WTC11 (cell line): ENCODE measurements at regions not wholly inside any gene's neighbourhood (a gene's known extent, or its start where the extent isn't known, plus 50 kb on each side); places are given as distances from the start of the nearest gene placed in this dataset.

Experiments
- ATAC-seq: fragments of 200-7000 bp; cut with Tn5 transposase; 2 replicates; pipeline ENCODE4 v1.10.0; 2021; ENCODE audit warnings: mild to moderate bottlenecking, moderate library complexity
- CTCF ChIA-PET: fragments of 300-600 bp; sonication (Branson Sonifier 250); formaldehyde crosslinking; loops from one replicate; lab custom pipeline; 2021; ENCODE audit warnings: antibody characterized with exemption; lab: Charles Lee
- POLR2A ChIA-PET: fragments of 350-600 bp; sonication (Branson Sonifier 250); formaldehyde crosslinking; loops from one replicate; lab custom pipeline; 2021; ENCODE audit warnings: antibody characterized with exemption; lab: Charles Lee
- DNase-seq: peaks from one replicate; pipeline ENCODE4 v3.0.0; 2021; ENCODE audit warnings: low spot score
- H3K27ac Mint-ChIP-seq: 2 replicates; pipeline ENCODE4 v1.8.0; 2021; ENCODE audit warnings: mixed read lengths
- H3K27me3 Mint-ChIP-seq: 2 replicates; pipeline ENCODE4 v1.8.0; 2021; ENCODE audit warnings: low read depth, mild to moderate bottlenecking, moderate library complexity, mixed read lengths
- H3K36me3 Mint-ChIP-seq: 2 replicates; pipeline ENCODE4 v1.8.0; 2021; ENCODE audit warnings: mixed read lengths
- H3K4me1 Mint-ChIP-seq: 2 replicates; pipeline ENCODE4 v1.8.0; 2022; ENCODE audit warnings: mixed read lengths
- H3K4me3 Mint-ChIP-seq: 2 replicates; pipeline ENCODE4 v1.8.0; 2021; ENCODE audit warnings: mild to moderate bottlenecking, moderate library complexity, mixed read lengths
- H3K9me3 Mint-ChIP-seq: 2 replicates; pipeline ENCODE4 v1.8.0; 2021; ENCODE audit warnings: mixed read lengths
- CBFB ChIP-seq: sonication (generic); formaldehyde crosslinking; IDR thresholded peaks from 2 replicates; pipeline ENCODE4 v1.8.1; 2022; ENCODE audit warnings: mild to moderate bottlenecking, low read depth, missing genetic modification reagents
- CDX4 ChIP-seq: fragments of 250-450 bp; sonication (Bioruptor Pico); IDR thresholded peaks from 2 replicates; pipeline ENCODE4 v1.9.0; 2021; ENCODE audit warnings: moderate library complexity, mild to moderate bottlenecking, inconsistent platforms, borderline replicate concordance
- CREM ChIP-seq: sonication (generic); formaldehyde crosslinking; IDR thresholded peaks from 2 replicates; pipeline ENCODE4 v1.8.1; 2022; ENCODE audit warnings: mild to moderate bottlenecking, missing genetic modification reagents, moderate library complexity
- ESRRA ChIP-seq: sonication (generic); formaldehyde crosslinking; IDR thresholded peaks from 2 replicates; pipeline ENCODE4 v1.8.1; 2022; ENCODE audit warnings: mild to moderate bottlenecking, missing genetic modification reagents, borderline replicate concordance
- FOXP4 ChIP-seq: sonication (generic); formaldehyde crosslinking; IDR thresholded peaks from 2 replicates; pipeline ENCODE4 v1.8.0; 2022; ENCODE audit warnings: mild to moderate bottlenecking, missing genetic modification reagents
- IRF1 ChIP-seq: sonication (generic); formaldehyde crosslinking; IDR thresholded peaks from 2 replicates; pipeline ENCODE4 v1.8.0; 2023; ENCODE audit warnings: missing genetic modification reagents
- JAZF1 ChIP-seq: fragments of 250-450 bp; sonication (Bioruptor Pico); IDR thresholded peaks from 2 replicates; pipeline ENCODE4 v1.9.0; 2021; ENCODE audit warnings: moderate library complexity, mild to moderate bottlenecking, inconsistent platforms
- MAX ChIP-seq: sonication (generic); formaldehyde crosslinking; IDR thresholded peaks from 2 replicates; pipeline ENCODE4 v1.8.0; 2022; ENCODE audit warnings: mild to moderate bottlenecking, missing genetic modification reagents
- MXD4 ChIP-seq: fragments of 250-450 bp; sonication (Bioruptor Pico); IDR thresholded peaks from 2 replicates; pipeline ENCODE4 v1.8.0; 2021; ENCODE audit warnings: mild to moderate bottlenecking, moderate library complexity, borderline replicate concordance
- PREB ChIP-seq: sonication (generic); formaldehyde crosslinking; IDR thresholded peaks from 2 replicates; pipeline ENCODE4 v1.8.1; 2022; ENCODE audit warnings: mild to moderate bottlenecking, missing genetic modification reagents, moderate library complexity, borderline replicate concordance
- PRRX2 ChIP-seq: fragments of 250-450 bp; sonication (Bioruptor Pico); IDR thresholded peaks from 2 replicates; pipeline ENCODE4 v1.8.0; 2021; ENCODE audit warnings: mild to moderate bottlenecking
- RORB ChIP-seq: fragments of 250-450 bp; sonication (Bioruptor Pico); IDR thresholded peaks from 2 replicates; pipeline ENCODE4 v1.9.0; 2021; ENCODE audit warnings: mild to moderate bottlenecking
- SOX15 ChIP-seq: fragments of 250-450 bp; sonication (Bioruptor Pico); IDR thresholded peaks from 2 replicates; pipeline ENCODE4 v1.9.0; 2021; ENCODE audit warnings: mild to moderate bottlenecking
- STAT6 ChIP-seq: sonication (generic); formaldehyde crosslinking; conservative IDR thresholded peaks from 2 replicates; pipeline ENCODE4 v1.8.1; 2023; ENCODE audit warnings: mild to moderate bottlenecking, low read depth, missing genetic modification reagents, moderate library complexity
- TCF7 ChIP-seq: sonication (generic); formaldehyde crosslinking; IDR thresholded peaks from 2 replicates; pipeline ENCODE4 v1.8.0; 2022; ENCODE audit warnings: mild to moderate bottlenecking, low read depth, missing genetic modification reagents, moderate library complexity
- TEAD1 ChIP-seq: sonication (generic); formaldehyde crosslinking; IDR thresholded peaks from 2 replicates; pipeline ENCODE4 v1.8.0; 2022; ENCODE audit warnings: mild to moderate bottlenecking, missing genetic modification reagents
- USF1 ChIP-seq: sonication (generic); formaldehyde crosslinking; IDR thresholded peaks from 2 replicates; pipeline ENCODE4 v1.8.0; 2022; ENCODE audit warnings: mild to moderate bottlenecking, missing genetic modification reagents
- ZBTB43 ChIP-seq: sonication (generic); formaldehyde crosslinking; IDR thresholded peaks from 2 replicates; pipeline ENCODE4 v1.8.1; 2023; ENCODE audit warnings: mild to moderate bottlenecking, missing genetic modification reagents
- ZMAT4 ChIP-seq: fragments of 250-450 bp; sonication (Bioruptor Pico); IDR thresholded peaks from 2 replicates; pipeline ENCODE4 v1.9.0; 2021; ENCODE audit warnings: mild to moderate bottlenecking
- ZNF396 ChIP-seq: fragments of 250-450 bp; sonication (Bioruptor Pico); IDR thresholded peaks from 2 replicates; pipeline ENCODE4 v1.8.0; 2021; ENCODE audit warnings: mild to moderate bottlenecking, moderate library complexity, borderline replicate concordance
- ZNF425 ChIP-seq: fragments of 250-450 bp; sonication (Bioruptor Pico); conservative IDR thresholded peaks from 2 replicates; pipeline ENCODE4 v1.9.0; 2021; ENCODE audit warnings: mild to moderate bottlenecking
- ZNF671 ChIP-seq: fragments of 250-450 bp; sonication (Bioruptor Pico); IDR thresholded peaks from 2 replicates; pipeline ENCODE4 v1.8.0; 2021; ENCODE audit warnings: mild to moderate bottlenecking

- no peak for TF ChIP-seq USF1 (CRISPR knock-in tag)
- TF ChIP-seq ZNF671 = no peak
- TF ChIP-seq CREM = no peak
- TF ChIP-seq ZNF425 (CRISPR knock-in tag) = no peak
- TF ChIP-seq ZMAT4 = no peak
- no peak for TF ChIP-seq MAX
- no peak for TF ChIP-seq CBFB (CRISPR knock-in tag)
- no peak for TF ChIP-seq ZBTB43 (CRISPR knock-in tag)
- no peak for TF ChIP-seq TCF7 (CRISPR knock-in tag)
- TF ChIP-seq JAZF1 = no peak
- TF ChIP-seq RORB (CRISPR knock-in tag) = no peak
- no peak for TF ChIP-seq PREB (CRISPR knock-in tag)
- TF ChIP-seq, all 79 proteins: peak for 0
Measured at GRCh38 chr4:135476272-135476671, 1274.7 kb upstream of the PABPC4L start (continued).

GRCh38 chr4:135464311-135464710 is 1262.7 kb upstream of the PABPC4L start:
- no peak overlapping the region for H3K4me3 Mint-ChIP-seq
- no peak for ATAC-seq
- H3K27me3 Mint-ChIP-seq = no peaks in the 10 kb centered on the region
- no peak for TF ChIP-seq TEAD1 (CRISPR knock-in tag)
- no peak for TF ChIP-seq SOX15 (CRISPR knock-in tag)
- TF ChIP-seq ZBTB43 (CRISPR knock-in tag) = no peak
- no peak for TF ChIP-seq ZNF396 (CRISPR knock-in tag)
- no peak for TF ChIP-seq CDX4 (CRISPR knock-in tag)
- no peak for TF ChIP-seq MXD4 (CRISPR knock-in tag)
- TF ChIP-seq FOXP4 (CRISPR knock-in tag) = no peak
- TF ChIP-seq STAT6 (CRISPR knock-in tag) = no peak
- no peak for TF ChIP-seq ESRRA (CRISPR knock-in tag)
- no peak for TF ChIP-seq USF1 (CRISPR knock-in tag)
- no peak for TF ChIP-seq IRF1 (CRISPR knock-in tag)
- no peak for TF ChIP-seq PRRX2

More at GRCh38 chr4:135464311-135464710, 1262.7 kb upstream of the PABPC4L start:
- H3K27ac Mint-ChIP-seq = no peak overlapping the region
- no peaks in the 10 kb centered on the region for H3K36me3 Mint-ChIP-seq
- no peak for DNase-seq
- H3K4me1 Mint-ChIP-seq = no peaks in the 10 kb centered on the region
- ChIA-PET POLR2A (no interaction called here), CTCF (no interaction called here)
- H3K9me3 Mint-ChIP-seq = peaks cover 12% of the 10 kb centered on the region
